ENCODE measurements at regions not wholly inside any gene's neighbourhood (a gene's known extent, or its start where the extent isn't known, plus 50 kb on each side); places are given as distances from the start of the nearest gene placed in this dataset.

DNA sequence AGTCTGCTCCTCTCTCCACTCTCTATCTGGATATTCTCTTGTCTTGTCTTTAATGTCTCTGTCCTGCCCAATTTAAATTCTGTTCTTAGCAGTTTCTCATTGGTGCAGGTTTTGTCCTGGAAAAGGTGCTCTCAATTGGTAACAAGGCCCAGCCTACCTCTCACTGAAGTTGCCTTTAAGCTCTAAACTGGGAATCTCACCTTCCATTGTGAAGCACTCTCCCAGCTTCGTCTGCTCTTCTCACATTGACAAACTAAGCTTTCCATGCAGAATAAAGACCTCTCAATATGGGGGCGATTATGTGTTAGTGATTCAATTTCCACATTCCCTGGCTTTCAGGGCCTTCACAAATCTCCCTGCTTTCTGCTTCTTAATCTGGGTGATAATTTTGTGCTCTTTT lies 1712.2 kb downstream of the GRIK2 start:
- TF ChIP-seq POLR2A (IDR thresholded peaks at IDR 0.05; ENCODE audit: low read depth, low read length) = no peak
- no peak for TF ChIP-seq POLR2AphosphoS5 (IDR thresholded peaks at IDR 0.05; ENCODE audit: low read depth, low read length)
- no peak for TF ChIP-seq TAF1 (IDR thresholded peaks at IDR 0.05; ENCODE audit: borderline replicate concordance, low read depth, low read length)

Measured in GM12892 (cell line).